ENCODE measurements at regions not wholly inside any gene's neighbourhood (a gene's known extent, or its start where the extent isn't known, plus 50 kb on each side); places are given as distances from the start of the nearest gene placed in this dataset.

GRCh38 chr13:73665261-73665660, 468.9 kb downstream of the KLF12 start:
- intact Hi-C loops (cut with micrococcal nuclease): no loop called here
- Mint-ChIP-seq H3K4me1 (ENCODE audit: low read depth) (no peaks in the 10 kb centered on the region), H3K27ac (no peak overlapping the region), H3K9me3 (no peaks in the 10 kb centered on the region), H3K27me3 (no peaks in the 10 kb centered on the region), H3K4me3 (no peak overlapping the region), H3K36me3 (ENCODE audit: low read depth) (no peaks in the 10 kb centered on the region)
- DNase-seq (no peak), ATAC-seq (no peak)
- ChIA-PET POLR2A (no interaction called here), CTCF (interaction anchor here (0.6 to 0.9 kb wide), 2 partner anchors 19 to 87 kb away, joined by 3 read pairs; no protein-coding TSS in a partner anchor)
- TF ChIP-seq CTCF (IDR thresholded peaks at IDR 0.05): no peak

GRCh38 chr13:73664851-73665250, 469.4 kb downstream of the KLF12 start:
- Mint-ChIP-seq H3K36me3 (ENCODE audit: low read depth) (no peaks in the 10 kb centered on the region), H3K27ac (no peak overlapping the region), H3K4me1 (ENCODE audit: low read depth) (no peaks in the 10 kb centered on the region), H3K27me3 (no peaks in the 10 kb centered on the region), H3K4me3 (no peak overlapping the region), H3K9me3 (no peaks in the 10 kb centered on the region)
- no peak for TF ChIP-seq CTCF (IDR thresholded peaks at IDR 0.05)
- CTCF ChIA-PET: no interaction called here
- ATAC-seq (no peak), DNase-seq (no peak)
- intact Hi-C loops (cut with micrococcal nuclease): no loop called here
- POLR2A ChIA-PET: no interaction called here

- CTCF ChIA-PET: no interaction called here
- Mint-ChIP-seq H3K9me3 (no peaks in the 10 kb centered on the region), H3K4me3 (no peak overlapping the region)
Measured at GRCh38 chr13:73662833-73663232, 471.4 kb downstream of the KLF12 start.

GRCh38 chr13:73661687-73662425, 472.3 kb downstream of the KLF12 start:
- no peak for DNase-seq
- H3K27ac Mint-ChIP-seq: no peak overlapping the region
- POLR2A ChIA-PET: no interaction called here
- CTCF ChIA-PET: no interaction called here
- intact Hi-C loops (cut with micrococcal nuclease): no loop called here
- no peaks in the 10 kb centered on the region for H3K27me3 Mint-ChIP-seq
- no peak for ATAC-seq
- TF ChIP-seq CTCF (IDR thresholded peaks at IDR 0.05): no peak
- no peaks in the 10 kb centered on the region for H3K9me3 Mint-ChIP-seq
- no peaks in the 10 kb centered on the region for H3K36me3 Mint-ChIP-seq (ENCODE audit: low read depth)
- no peaks in the 10 kb centered on the region for H3K4me1 Mint-ChIP-seq (ENCODE audit: low read depth)
- H3K4me3 Mint-ChIP-seq: no peak overlapping the region

More at GRCh38 chr13:73662833-73663232, 471.4 kb downstream of the KLF12 start:
- H3K36me3 Mint-ChIP-seq (ENCODE audit: low read depth): no peaks in the 10 kb centered on the region
- POLR2A ChIA-PET: no interaction called here
- H3K27me3 Mint-ChIP-seq: no peaks in the 10 kb centered on the region
- no peak for DNase-seq
- ATAC-seq: no peak
- intact Hi-C loops (cut with micrococcal nuclease): no loop called here
- H3K27ac Mint-ChIP-seq: no peak overlapping the region
- H3K4me1 Mint-ChIP-seq (ENCODE audit: low read depth): no peaks in the 10 kb centered on the region
- no peak for TF ChIP-seq CTCF (IDR thresholded peaks at IDR 0.05)

- ChIA-PET POLR2A (no interaction called here), CTCF (no interaction called here)
- ATAC-seq (no peak), DNase-seq (no peak)
- intact Hi-C loops (cut with micrococcal nuclease): no loop called here
- H3K4me3 Mint-ChIP-seq: no peak overlapping the region
- no peak overlapping the region for H3K27ac Mint-ChIP-seq
- H3K9me3 Mint-ChIP-seq: no peaks in the 10 kb centered on the region
- H3K36me3 Mint-ChIP-seq (ENCODE audit: low read depth): no peaks in the 10 kb centered on the region
- TF ChIP-seq CTCF (IDR thresholded peaks at IDR 0.05): no peak
- H3K4me1 Mint-ChIP-seq (ENCODE audit: low read depth): no peaks in the 10 kb centered on the region
- H3K27me3 Mint-ChIP-seq: no peaks in the 10 kb centered on the region
Measured at GRCh38 chr13:73661066-73661465, 473.1 kb downstream of the KLF12 start.
